Vagina (tissue), 2 donors: ENCODE measurements at regions not wholly inside any gene's neighbourhood (a gene's known extent, or its start where the extent isn't known, plus 50 kb on each side); places are given as distances from the start of the nearest gene placed in this dataset.

Source experiments
- POLR2A ChIP-seq, 2 donors: fragments of 450-650 bp; IDR thresholded peaks; one replicate each; pipeline ENCODE4 v1.6.1; 2017; ENCODE audit warnings: antibody characterized with exemption in 2 of 2, mild to moderate bottlenecking in 2 of 2, moderate library complexity in 2 of 2
- TF ChIP-seq, protein P1 (sequence below), 3 experiments: fragments of 450-650 bp in 2 of 3; fragments of 200-600 bp in 1 of 3; sonication (generic) in 1 of 3; IDR thresholded peaks; one replicate each; pipeline ENCODE4 v1.5.1; 2017 to 2019; ENCODE audit warnings: antibody characterized with exemption in 3 of 3, mild to moderate bottlenecking in 2 of 3, moderate library complexity in 2 of 3

DNA sequence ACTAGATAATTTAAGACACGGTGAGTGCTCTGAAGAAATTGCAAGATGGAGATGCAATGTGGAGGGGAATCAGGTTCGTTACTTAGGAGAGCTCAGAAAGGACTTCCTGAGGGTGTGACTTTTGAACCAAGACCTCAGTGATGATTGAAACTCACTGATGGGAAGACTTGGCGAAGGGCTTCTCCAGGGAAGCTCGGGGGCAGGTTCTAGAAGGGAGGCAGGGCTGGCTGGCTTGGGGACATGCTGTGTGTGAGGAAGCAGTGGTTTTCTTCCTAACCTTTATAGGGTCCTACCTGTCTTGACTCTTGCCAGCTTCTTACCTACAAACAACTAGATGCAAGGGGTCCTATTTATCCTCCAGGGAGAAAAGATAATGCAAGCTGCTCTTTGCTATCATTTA lies 637.9 kb downstream of the ACTR3B start:
- TF ChIP-seq, protein P1, sequence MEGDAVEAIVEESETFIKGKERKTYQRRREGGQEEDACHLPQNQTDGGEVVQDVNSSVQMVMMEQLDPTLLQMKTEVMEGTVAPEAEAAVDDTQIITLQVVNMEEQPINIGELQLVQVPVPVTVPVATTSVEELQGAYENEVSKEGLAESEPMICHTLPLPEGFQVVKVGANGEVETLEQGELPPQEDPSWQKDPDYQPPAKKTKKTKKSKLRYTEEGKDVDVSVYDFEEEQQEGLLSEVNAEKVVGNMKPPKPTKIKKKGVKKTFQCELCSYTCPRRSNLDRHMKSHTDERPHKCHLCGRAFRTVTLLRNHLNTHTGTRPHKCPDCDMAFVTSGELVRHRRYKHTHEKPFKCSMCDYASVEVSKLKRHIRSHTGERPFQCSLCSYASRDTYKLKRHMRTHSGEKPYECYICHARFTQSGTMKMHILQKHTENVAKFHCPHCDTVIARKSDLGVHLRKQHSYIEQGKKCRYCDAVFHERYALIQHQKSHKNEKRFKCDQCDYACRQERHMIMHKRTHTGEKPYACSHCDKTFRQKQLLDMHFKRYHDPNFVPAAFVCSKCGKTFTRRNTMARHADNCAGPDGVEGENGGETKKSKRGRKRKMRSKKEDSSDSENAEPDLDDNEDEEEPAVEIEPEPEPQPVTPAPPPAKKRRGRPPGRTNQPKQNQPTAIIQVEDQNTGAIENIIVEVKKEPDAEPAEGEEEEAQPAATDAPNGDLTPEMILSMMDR (IDR thresholded peaks at IDR 0.05), result no peak
- TF ChIP-seq POLR2A (IDR thresholded peaks at IDR 0.05), result no peak
